Suprapubic skin (tissue), 4 donors: ENCODE measurements at regions not wholly inside any gene's neighbourhood (a gene's known extent, or its start where the extent isn't known, plus 50 kb on each side); places are given as distances from the start of the nearest gene placed in this dataset.

Experiments
- POLR2A ChIP-seq, 2 donors: fragments of 450-650 bp; IDR thresholded peaks; one replicate each; pipeline ENCODE4 v1.6.1; 2017; ENCODE audit warnings: antibody characterized with exemption in 2 of 2, mild to moderate bottlenecking in 2 of 2, moderate library complexity in 2 of 2
- POLR2AphosphoS5 ChIP-seq, 3 donors: sonication (generic); formaldehyde crosslinking; IDR thresholded peaks; one replicate each; pipeline ENCODE4 v1.6.1; 2017; ENCODE audit warnings: antibody characterized with exemption in 3 of 3
- TF ChIP-seq, protein P1 (sequence below), 2 donors: fragments of 200-600 bp in 1 of 2; fragments of 450-650 bp in 1 of 2; sonication (generic) in 1 of 2; IDR thresholded peaks; one replicate each; pipeline ENCODE4 v1.5.1; 2016 to 2019; ENCODE audit warnings: antibody characterized with exemption in 2 of 2, mild to moderate bottlenecking in 1 of 2, moderate library complexity in 1 of 2

DNA sequence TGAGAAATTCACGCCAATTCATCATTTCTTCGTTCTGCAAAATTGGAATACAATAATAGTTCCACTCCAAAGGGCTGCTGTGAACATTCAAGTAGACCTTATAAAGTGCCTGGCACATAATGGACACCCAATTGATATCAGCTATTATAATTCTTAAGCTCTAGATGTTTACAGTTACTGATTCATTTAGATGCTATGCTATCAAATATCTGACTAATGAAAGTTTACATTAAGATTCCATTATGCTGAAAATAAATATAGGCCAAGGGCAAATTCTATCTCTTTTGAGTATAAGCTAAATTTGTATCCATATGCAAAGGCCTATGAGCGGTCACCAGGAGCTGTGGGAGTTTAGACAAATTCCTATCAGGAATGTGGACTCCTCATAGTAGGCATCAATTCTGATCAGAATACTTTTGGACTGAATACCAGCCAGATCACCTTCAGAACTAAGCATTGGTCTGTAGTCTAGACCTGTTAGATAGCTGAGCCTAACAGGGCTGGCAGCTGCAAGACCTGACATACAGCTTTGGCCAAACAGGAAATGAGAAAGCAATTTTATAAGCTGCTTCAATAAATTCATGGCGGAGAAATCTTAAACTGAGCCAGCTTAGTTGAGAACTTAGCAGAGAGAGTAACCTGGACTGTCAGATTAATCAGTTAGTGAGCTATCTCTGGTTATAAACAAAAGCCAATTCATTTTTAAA is 384.3 kb upstream of the ACTRT1 start:
- TF ChIP-seq POLR2A (IDR thresholded peaks at IDR 0.05) (no peak), POLR2AphosphoS5 (IDR thresholded peaks at IDR 0.05) (no peak)
- TF ChIP-seq, protein P1, sequence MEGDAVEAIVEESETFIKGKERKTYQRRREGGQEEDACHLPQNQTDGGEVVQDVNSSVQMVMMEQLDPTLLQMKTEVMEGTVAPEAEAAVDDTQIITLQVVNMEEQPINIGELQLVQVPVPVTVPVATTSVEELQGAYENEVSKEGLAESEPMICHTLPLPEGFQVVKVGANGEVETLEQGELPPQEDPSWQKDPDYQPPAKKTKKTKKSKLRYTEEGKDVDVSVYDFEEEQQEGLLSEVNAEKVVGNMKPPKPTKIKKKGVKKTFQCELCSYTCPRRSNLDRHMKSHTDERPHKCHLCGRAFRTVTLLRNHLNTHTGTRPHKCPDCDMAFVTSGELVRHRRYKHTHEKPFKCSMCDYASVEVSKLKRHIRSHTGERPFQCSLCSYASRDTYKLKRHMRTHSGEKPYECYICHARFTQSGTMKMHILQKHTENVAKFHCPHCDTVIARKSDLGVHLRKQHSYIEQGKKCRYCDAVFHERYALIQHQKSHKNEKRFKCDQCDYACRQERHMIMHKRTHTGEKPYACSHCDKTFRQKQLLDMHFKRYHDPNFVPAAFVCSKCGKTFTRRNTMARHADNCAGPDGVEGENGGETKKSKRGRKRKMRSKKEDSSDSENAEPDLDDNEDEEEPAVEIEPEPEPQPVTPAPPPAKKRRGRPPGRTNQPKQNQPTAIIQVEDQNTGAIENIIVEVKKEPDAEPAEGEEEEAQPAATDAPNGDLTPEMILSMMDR (IDR thresholded peaks at IDR 0.05): no peak
